ENCODE measurements at regions not wholly inside any gene's neighbourhood (a gene's known extent, or its start where the extent isn't known, plus 50 kb on each side); places are given as distances from the start of the nearest gene placed in this dataset.

GRCh38 chr11:10925149-10925926 is 67.5 kb upstream of the ZBED5 start:
- Histone ChIP-seq H2AFZ (ENCODE audit: low read length) (no peak overlapping the region), H3K4me2 (ENCODE audit: low read length) (no peak overlapping the region), H3K27ac (ENCODE audit: low read depth, low read length, poor library complexity, severe bottlenecking) (no peak overlapping the region), H3K36me3 (ENCODE audit: insufficient read depth, low read length) (no peaks in the 10 kb centered on the region), H3K79me2 (ENCODE audit: insufficient read depth, low read depth, low read length) (no peaks in the 10 kb centered on the region), H3K9me2 (ENCODE audit: insufficient read depth, low read length) (no peaks in the 10 kb centered on the region), H3K4me1 (ENCODE audit: insufficient read depth, low read length, poor library complexity, severe bottlenecking) (no peaks in the 10 kb centered on the region), H4K20me1 (ENCODE audit: insufficient read depth, low read length) (no peaks in the 10 kb centered on the region), H3K4me3 (ENCODE audit: low read depth, low read length, poor library complexity, severe bottlenecking) (no peak overlapping the region), H3K9me3 (ENCODE audit: low read length) (no peaks in the 10 kb centered on the region)
- ChIA-PET POLR2A (interaction anchor here (0.6 to 1.2 kb wide), 3 partner anchors 18 to 110 kb away, joined by 3 to 6 read pairs (median 4); no protein-coding TSS in a partner anchor), CTCF (ENCODE audit: unreplicated experiment) (interaction anchor here (1.0 kb wide), 1 partner anchor 133 kb away, joined by 5 read pairs; no protein-coding TSS in a partner anchor)
- no TSS peak for BruUV-seq (replicated peaks)
- no peak for TF ChIP-seq CTCF (conservative IDR thresholded peaks at IDR 0.05; ENCODE audit: low read length)
- no peak for TF ChIP-seq EZH2phosphoT487 (IDR thresholded peaks at IDR 0.05; ENCODE audit: borderline replicate concordance, low read depth, low read length)
- no peak for DNase-seq (ENCODE audit: low spot score)
- intact Hi-C loops (cut with micrococcal nuclease; ENCODE audit: unreplicated experiment), result no loop called here

- H3K27ac ChIP-seq (ENCODE audit: low read depth, low read length, poor library complexity, severe bottlenecking), result no peak overlapping the region
- no peaks in the 10 kb centered on the region for H4K20me1 ChIP-seq (ENCODE audit: insufficient read depth, low read length)
- H2AFZ ChIP-seq (ENCODE audit: low read length), result no peak overlapping the region
- H3K36me3 ChIP-seq (ENCODE audit: insufficient read depth, low read length), result no peaks in the 10 kb centered on the region
- H3K9me3 ChIP-seq (ENCODE audit: low read length), result no peaks in the 10 kb centered on the region
- BruUV-seq (replicated peaks), result no TSS peak
- no peak overlapping the region for H3K4me2 ChIP-seq (ENCODE audit: low read length)
- H3K4me1 ChIP-seq (ENCODE audit: insufficient read depth, low read length, poor library complexity, severe bottlenecking), result no peaks in the 10 kb centered on the region
- no peaks in the 10 kb centered on the region for H3K79me2 ChIP-seq (ENCODE audit: insufficient read depth, low read depth, low read length)
- no peak overlapping the region for H3K4me3 ChIP-seq (ENCODE audit: low read depth, low read length, poor library complexity, severe bottlenecking)
- no peak for TF ChIP-seq EZH2phosphoT487 (IDR thresholded peaks at IDR 0.05; ENCODE audit: borderline replicate concordance, low read depth, low read length)
- no peak for TF ChIP-seq CTCF (conservative IDR thresholded peaks at IDR 0.05; ENCODE audit: low read length)
- intact Hi-C loops (cut with micrococcal nuclease; ENCODE audit: unreplicated experiment), result no loop called here
- no peak for DNase-seq (ENCODE audit: low spot score)
- ChIA-PET CTCF (ENCODE audit: unreplicated experiment) (no interaction called here), POLR2A (interaction anchor here (0.5 to 1.8 kb wide), 3 partner anchors 13 to 110 kb away, joined by 3 to 4 read pairs (median 4); no protein-coding TSS in a partner anchor)
- H3K9me2 ChIP-seq (ENCODE audit: insufficient read depth, low read length), result no peaks in the 10 kb centered on the region
These were observed 66.0 kb upstream of the ZBED5 start for GRCh38 chr11:10923882-10924281.

- Histone ChIP-seq H3K4me2 (ENCODE audit: low read length) (no peak overlapping the region), H3K4me3 (ENCODE audit: low read depth, low read length, poor library complexity, severe bottlenecking) (no peak overlapping the region), H3K36me3 (ENCODE audit: insufficient read depth, low read length) (no peaks in the 10 kb centered on the region), H3K4me1 (ENCODE audit: insufficient read depth, low read length, poor library complexity, severe bottlenecking) (no peaks in the 10 kb centered on the region), H3K27ac (ENCODE audit: low read depth, low read length, poor library complexity, severe bottlenecking) (no peak overlapping the region), H2AFZ (ENCODE audit: low read length) (no peak overlapping the region), H3K9me3 (ENCODE audit: low read length) (no peaks in the 10 kb centered on the region), H4K20me1 (ENCODE audit: insufficient read depth, low read length) (no peaks in the 10 kb centered on the region), H3K79me2 (ENCODE audit: insufficient read depth, low read depth, low read length) (no peaks in the 10 kb centered on the region), H3K9me2 (ENCODE audit: insufficient read depth, low read length) (no peaks in the 10 kb centered on the region)
- DNase-seq (ENCODE audit: low spot score), result no peak
- intact Hi-C loops (cut with micrococcal nuclease; ENCODE audit: unreplicated experiment), result no loop called here
- ChIA-PET POLR2A (interaction anchor here (0.8 to 1.8 kb wide), 2 partner anchors 13 to 84 kb away, joined by 3 to 4 read pairs; no protein-coding TSS in a partner anchor), CTCF (ENCODE audit: unreplicated experiment) (no interaction called here)
- TF ChIP-seq CTCF (conservative IDR thresholded peaks at IDR 0.05; ENCODE audit: low read length), result no peak
- TF ChIP-seq EZH2phosphoT487 (IDR thresholded peaks at IDR 0.05; ENCODE audit: borderline replicate concordance, low read depth, low read length), result no peak
- no TSS peak for BruUV-seq (replicated peaks)
These were observed 65.0 kb upstream of the ZBED5 start for GRCh38 chr11:10922892-10923291.

All from OCI-LY7 (cell line).